ENCODE measurements at regions not wholly inside any gene's neighbourhood (a gene's known extent, or its start where the extent isn't known, plus 50 kb on each side); places are given as distances from the start of the nearest gene placed in this dataset.

DNA sequence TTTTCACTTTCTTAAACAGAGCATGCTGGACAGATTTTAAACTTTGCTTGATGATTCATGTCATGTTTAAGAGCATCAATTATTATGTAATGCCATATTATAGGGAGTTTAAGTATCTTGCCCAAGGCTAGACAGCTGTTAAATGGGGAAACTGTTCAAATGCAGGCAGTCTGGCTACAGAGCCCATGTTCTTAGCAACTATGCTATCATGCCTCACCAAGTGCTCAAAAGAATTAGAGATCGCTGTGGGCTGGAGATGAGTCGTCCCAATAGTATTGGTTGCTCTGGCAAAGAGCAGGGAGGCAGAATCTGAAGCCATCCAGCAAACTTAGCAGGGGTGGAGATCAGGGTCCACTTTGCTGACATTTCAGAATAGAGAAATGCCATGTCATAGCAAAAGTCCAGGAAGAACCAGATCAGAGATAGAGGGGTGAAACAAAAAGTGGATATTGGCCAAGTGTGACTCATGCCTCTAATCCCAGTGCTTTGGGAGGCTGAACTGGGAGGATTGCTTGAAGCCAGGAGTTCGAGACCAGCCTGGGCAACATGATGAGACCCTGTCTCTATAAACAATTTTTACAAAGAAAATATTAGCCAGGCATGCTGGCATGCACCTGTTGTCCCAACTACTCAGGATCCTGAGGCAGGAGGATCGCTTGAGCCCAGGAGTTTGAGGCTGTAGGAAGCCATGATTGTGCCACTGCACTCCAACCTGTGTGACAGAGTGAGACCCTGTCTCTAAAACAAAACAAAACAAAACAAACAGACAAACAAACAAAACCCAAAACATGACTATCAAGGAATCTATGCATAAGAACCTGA, 57.8 kb downstream of the BAMBI start (continued):
- TF ChIP-seq SRF (IDR thresholded peaks at IDR 0.05; ENCODE audit: low read depth): no peak
- no peak for TF ChIP-seq ELF1 (IDR thresholded peaks at IDR 0.05; ENCODE audit: borderline replicate concordance, low read depth)
- TF ChIP-seq POLR2AphosphoS5 (IDR thresholded peaks at IDR 0.05; ENCODE audit: low read depth, low read length): no peak
- TF ChIP-seq RAD21 (IDR thresholded peaks at IDR 0.05; ENCODE audit: low read depth): no peak
- no peak for TF ChIP-seq POLR2A (IDR thresholded peaks at IDR 0.05; ENCODE audit: borderline replicate concordance, extremely low read depth, insufficient read depth, insufficient read length)

DNA sequence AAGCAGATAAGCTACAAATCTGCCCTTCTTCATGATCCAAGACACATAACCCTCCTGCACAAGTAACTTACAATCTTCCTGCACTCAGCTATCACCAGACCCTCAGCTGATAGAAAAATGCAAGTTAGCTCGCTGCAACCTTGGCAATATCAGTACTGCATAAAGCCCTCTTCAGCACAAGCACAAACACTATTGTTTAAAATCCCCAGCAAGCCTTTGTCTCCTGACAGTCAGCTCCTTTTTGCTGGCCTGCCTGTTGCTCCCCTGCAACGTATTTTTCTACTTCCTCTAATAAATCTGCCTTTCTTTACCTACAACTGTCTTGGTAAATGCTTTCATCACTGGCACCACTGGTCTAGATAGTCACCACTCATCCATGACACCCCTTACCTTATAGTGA, 59.8 kb downstream of the BAMBI start:
- ATAC-seq (no peak), DNase-seq (ENCODE audit: low read depth, low spot score) (no peak)
- Histone ChIP-seq H2AFZ (ENCODE audit: low read depth, low read length, poor library complexity, severe bottlenecking) (no peak overlapping the region), H3K27me3 (ENCODE audit: insufficient read depth, low read length) (no peaks in the 10 kb centered on the region), H3K9me3 (ENCODE audit: control insufficient read depth in 1 of 2, insufficient read depth in 1 of 2, low read depth in 1 of 2, low read length in 2 of 2) (0 out of 4 replicates have a peak, but pooled peaks cover 0 to 6% of the 10 kb centered on the region in 2 experiments), H3K9me2 (ENCODE audit: insufficient read depth) (no peaks in the 10 kb centered on the region), H4K20me1 (ENCODE audit: insufficient read depth) (no peaks in the 10 kb centered on the region), H3K9ac (ENCODE audit: low read length) (no peak overlapping the region), H3K79me2 (ENCODE audit: insufficient read depth, low read length) (no peaks in the 10 kb centered on the region), H3K36me3 (ENCODE audit: control insufficient read depth in 1 of 2, insufficient read depth in 2 of 2, low read length in 2 of 2) (no peaks in the 10 kb centered on the region), H3K4me1 (ENCODE audit: control insufficient read depth in 1 of 2, insufficient read depth in 2 of 2, low read length in 2 of 2) (peaks cover 3 to 11% of the 10 kb centered on the region in 2 experiments; a peak in 1 of 4 replicates), H3K27ac (ENCODE audit: low read depth, low read length) (no peak overlapping the region), H3K4me3 (replicated peaks in 1 of 2; ENCODE audit: low read depth in 1 of 2, low read length in 2 of 2) (no peak overlapping the region), H3K4me2 (ENCODE audit: low read length) (no peak overlapping the region)
- no TSS peak for BruUV-seq (replicated peaks)
- no peak for TF ChIP-seq POLR2A (IDR thresholded peaks at IDR 0.05; ENCODE audit: borderline replicate concordance, extremely low read depth, insufficient read depth, insufficient read length)
- TF ChIP-seq JUND (IDR thresholded peaks at IDR 0.05): no peak
- no peak for TF ChIP-seq YY1 (IDR thresholded peaks at IDR 0.05; ENCODE audit: extremely low read depth, insufficient replicate concordance, low read depth, low read length)
- no peak for TF ChIP-seq TCF7L2 (IDR thresholded peaks at IDR 0.05; ENCODE audit: borderline replicate concordance, extremely low read depth, insufficient read depth, insufficient read length)
- TF ChIP-seq, protein P1, sequence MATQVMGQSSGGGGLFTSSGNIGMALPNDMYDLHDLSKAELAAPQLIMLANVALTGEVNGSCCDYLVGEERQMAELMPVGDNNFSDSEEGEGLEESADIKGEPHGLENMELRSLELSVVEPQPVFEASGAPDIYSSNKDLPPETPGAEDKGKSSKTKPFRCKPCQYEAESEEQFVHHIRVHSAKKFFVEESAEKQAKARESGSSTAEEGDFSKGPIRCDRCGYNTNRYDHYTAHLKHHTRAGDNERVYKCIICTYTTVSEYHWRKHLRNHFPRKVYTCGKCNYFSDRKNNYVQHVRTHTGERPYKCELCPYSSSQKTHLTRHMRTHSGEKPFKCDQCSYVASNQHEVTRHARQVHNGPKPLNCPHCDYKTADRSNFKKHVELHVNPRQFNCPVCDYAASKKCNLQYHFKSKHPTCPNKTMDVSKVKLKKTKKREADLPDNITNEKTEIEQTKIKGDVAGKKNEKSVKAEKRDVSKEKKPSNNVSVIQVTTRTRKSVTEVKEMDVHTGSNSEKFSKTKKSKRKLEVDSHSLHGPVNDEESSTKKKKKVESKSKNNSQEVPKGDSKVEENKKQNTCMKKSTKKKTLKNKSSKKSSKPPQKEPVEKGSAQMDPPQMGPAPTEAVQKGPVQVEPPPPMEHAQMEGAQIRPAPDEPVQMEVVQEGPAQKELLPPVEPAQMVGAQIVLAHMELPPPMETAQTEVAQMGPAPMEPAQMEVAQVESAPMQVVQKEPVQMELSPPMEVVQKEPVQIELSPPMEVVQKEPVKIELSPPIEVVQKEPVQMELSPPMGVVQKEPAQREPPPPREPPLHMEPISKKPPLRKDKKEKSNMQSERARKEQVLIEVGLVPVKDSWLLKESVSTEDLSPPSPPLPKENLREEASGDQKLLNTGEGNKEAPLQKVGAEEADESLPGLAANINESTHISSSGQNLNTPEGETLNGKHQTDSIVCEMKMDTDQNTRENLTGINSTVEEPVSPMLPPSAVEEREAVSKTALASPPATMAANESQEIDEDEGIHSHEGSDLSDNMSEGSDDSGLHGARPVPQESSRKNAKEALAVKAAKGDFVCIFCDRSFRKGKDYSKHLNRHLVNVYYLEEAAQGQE (IDR thresholded peaks at IDR 0.05; ENCODE audit: low read depth): no peak
- TF ChIP-seq EZH2 (IDR thresholded peaks at IDR 0.05): no peak
- TF ChIP-seq, protein P2, sequence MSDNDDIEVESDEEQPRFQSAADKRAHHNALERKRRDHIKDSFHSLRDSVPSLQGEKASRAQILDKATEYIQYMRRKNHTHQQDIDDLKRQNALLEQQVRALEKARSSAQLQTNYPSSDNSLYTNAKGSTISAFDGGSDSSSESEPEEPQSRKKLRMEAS (IDR thresholded peaks at IDR 0.05): no peak
- TF ChIP-seq ELF1 (IDR thresholded peaks at IDR 0.05; ENCODE audit: borderline replicate concordance, low read depth): no peak
- TF ChIP-seq, protein P3, sequence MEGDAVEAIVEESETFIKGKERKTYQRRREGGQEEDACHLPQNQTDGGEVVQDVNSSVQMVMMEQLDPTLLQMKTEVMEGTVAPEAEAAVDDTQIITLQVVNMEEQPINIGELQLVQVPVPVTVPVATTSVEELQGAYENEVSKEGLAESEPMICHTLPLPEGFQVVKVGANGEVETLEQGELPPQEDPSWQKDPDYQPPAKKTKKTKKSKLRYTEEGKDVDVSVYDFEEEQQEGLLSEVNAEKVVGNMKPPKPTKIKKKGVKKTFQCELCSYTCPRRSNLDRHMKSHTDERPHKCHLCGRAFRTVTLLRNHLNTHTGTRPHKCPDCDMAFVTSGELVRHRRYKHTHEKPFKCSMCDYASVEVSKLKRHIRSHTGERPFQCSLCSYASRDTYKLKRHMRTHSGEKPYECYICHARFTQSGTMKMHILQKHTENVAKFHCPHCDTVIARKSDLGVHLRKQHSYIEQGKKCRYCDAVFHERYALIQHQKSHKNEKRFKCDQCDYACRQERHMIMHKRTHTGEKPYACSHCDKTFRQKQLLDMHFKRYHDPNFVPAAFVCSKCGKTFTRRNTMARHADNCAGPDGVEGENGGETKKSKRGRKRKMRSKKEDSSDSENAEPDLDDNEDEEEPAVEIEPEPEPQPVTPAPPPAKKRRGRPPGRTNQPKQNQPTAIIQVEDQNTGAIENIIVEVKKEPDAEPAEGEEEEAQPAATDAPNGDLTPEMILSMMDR (IDR thresholded peaks at IDR 0.05 in 2 of 3, conservative IDR thresholded peaks at IDR 0.05 in 1 of 3; ENCODE audit: borderline replicate concordance in 1 of 3, insufficient read depth in 1 of 3, low read depth in 2 of 3, low read length in 2 of 3): no peak
- TF ChIP-seq POLR2AphosphoS5 (IDR thresholded peaks at IDR 0.05; ENCODE audit: low read depth, low read length): no peak
- intact Hi-C loops (cut with micrococcal nuclease): no loop called here
- POLR2A ChIA-PET: no interaction called here
- CTCF ChIA-PET: no interaction called here
- RAD21 ChIA-PET (ENCODE audit: low non-redundant PET in 1 of 2, low total read pairs in 2 of 2, uncharacterized antibody in 2 of 2, unreplicated experiment in 2 of 2): no interaction called here

Measured in HCT116 (cell line).